VCaP (cell line): ENCODE measurements at regions not wholly inside any gene's neighbourhood (a gene's known extent, or its start where the extent isn't known, plus 50 kb on each side); places are given as distances from the start of the nearest gene placed in this dataset.
A peak's percentile ranks its signal among the peaks of the same experiment; 100 is the strongest.

Source experiments
- H3K27ac ChIP-seq: fragments of 450-650 bp; 2 replicates; pipeline ENCODE4 v1.5.1; 2017
- TF ChIP-seq, protein P1 (sequence below): fragments of 450-650 bp; conservative IDR thresholded peaks from 2 replicates; pipeline ENCODE4 v1.5.1; 2017; ENCODE audit warnings: mild to moderate bottlenecking, moderate library complexity

DNA sequence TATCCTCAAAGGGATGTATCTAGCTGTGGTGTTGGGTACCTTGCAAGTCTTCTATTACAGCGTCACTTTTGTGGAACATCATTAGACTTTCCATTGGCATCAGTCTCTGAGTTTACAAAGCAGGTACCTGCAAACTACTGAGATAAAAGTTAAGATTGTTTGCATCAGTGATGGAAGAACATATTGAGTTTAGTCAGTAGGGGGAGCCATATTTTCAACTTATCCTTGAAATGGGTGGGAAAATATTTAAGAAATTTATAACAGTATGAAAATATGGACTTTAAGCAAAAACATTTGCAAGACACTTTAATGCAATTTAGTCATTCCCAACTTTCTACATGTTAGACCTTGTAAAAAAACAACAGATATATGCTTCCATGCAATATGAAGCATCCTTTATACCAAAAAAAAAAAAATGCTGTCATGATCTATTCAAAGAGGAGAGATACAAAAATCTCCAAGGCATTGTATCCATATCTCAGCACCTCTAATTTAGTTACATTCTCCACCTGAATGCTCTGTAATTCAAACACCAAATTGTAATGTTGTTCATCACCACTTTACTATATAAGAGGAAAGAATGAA, 98.6 kb upstream of the ADAMTS19 start:
- no peak overlapping the region for H3K27ac ChIP-seq
- TF ChIP-seq, protein P1, sequence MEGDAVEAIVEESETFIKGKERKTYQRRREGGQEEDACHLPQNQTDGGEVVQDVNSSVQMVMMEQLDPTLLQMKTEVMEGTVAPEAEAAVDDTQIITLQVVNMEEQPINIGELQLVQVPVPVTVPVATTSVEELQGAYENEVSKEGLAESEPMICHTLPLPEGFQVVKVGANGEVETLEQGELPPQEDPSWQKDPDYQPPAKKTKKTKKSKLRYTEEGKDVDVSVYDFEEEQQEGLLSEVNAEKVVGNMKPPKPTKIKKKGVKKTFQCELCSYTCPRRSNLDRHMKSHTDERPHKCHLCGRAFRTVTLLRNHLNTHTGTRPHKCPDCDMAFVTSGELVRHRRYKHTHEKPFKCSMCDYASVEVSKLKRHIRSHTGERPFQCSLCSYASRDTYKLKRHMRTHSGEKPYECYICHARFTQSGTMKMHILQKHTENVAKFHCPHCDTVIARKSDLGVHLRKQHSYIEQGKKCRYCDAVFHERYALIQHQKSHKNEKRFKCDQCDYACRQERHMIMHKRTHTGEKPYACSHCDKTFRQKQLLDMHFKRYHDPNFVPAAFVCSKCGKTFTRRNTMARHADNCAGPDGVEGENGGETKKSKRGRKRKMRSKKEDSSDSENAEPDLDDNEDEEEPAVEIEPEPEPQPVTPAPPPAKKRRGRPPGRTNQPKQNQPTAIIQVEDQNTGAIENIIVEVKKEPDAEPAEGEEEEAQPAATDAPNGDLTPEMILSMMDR = peak; percentile 41

DNA sequence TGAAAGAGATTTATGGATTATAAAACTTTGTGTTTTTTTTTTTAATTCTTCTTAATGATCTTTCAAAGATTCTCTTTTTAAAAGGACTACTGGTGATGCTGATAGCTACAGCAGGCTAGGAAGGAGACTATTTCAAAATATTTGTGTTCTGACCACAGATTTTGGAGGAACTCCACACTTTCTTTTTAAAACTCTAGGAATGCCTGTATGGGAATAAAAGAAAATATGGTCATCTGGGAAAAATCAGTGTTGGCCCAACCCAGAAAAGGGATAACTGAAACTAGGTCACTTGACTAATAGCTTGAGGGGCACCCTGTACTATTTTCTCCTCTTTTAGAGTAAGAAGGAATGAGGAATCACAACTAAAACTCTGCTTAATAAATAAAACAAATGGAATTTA, 97.6 kb upstream of the ADAMTS19 start:
- TF ChIP-seq, protein P1 = no peak
- H3K27ac ChIP-seq = no peak overlapping the region

DNA sequence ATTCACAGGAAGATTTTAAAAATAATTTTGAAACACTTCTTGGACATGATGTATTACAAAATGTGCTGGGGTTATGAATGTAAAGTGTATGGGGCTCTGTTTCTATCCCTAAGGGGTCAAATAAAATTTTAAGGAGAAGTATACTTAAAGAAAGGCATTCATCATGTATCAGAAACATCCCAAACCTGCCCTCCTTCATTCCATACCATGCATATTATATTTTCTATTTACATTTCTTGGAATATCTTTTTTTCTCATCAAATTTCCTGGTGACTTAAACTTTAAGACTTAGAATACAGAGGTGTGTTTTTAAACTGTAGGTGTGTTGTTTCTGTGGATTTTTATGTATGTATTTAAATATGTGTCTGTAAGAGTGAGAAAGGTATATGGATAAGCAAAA, 96.1 kb upstream of the ADAMTS19 start:
- TF ChIP-seq, protein P1 = no peak
- H3K27ac ChIP-seq = no peak overlapping the region

DNA sequence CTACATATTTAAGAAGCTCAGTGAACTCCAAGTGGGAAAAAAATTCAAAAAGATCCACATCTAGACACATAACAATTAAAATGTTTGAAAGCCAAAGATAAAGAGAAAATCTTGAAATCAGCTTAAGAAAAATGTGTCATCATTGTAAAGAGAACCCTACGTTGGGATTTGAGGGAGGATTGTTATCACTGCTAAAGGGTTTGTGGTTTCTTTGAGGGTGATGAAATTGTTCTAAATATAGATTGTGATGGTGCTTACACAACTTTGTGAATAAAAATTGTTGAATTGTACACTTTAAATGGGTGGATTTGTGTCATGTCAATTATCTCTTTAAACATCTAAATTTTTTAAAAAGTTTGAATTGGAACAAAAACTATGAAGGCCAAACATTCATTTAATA, 92.2 kb upstream of the ADAMTS19 start:
- H3K27ac ChIP-seq = no peak overlapping the region
- TF ChIP-seq, protein P1 = no peak

DNA sequence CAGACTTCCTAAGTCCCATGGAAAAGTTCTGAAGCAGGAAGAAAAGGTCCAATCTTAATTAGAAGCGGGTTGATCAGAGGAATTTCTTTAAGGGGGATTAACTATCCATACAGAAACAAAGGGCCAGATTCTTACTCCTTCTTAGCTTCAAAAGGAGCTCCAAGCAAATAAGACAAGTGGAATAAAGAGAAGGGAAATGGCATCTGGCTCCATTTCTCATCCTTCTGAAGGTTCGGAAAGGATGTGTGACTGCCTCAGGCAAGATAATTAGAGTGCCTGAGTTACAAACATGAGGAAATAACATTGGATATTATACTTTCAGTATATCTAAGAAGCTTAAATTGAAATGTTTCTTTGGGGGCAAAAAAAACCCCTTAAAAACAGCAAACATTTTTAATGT, 88.1 kb upstream of the ADAMTS19 start:
- no peak overlapping the region for H3K27ac ChIP-seq
- TF ChIP-seq, protein P1 = no peak

DNA sequence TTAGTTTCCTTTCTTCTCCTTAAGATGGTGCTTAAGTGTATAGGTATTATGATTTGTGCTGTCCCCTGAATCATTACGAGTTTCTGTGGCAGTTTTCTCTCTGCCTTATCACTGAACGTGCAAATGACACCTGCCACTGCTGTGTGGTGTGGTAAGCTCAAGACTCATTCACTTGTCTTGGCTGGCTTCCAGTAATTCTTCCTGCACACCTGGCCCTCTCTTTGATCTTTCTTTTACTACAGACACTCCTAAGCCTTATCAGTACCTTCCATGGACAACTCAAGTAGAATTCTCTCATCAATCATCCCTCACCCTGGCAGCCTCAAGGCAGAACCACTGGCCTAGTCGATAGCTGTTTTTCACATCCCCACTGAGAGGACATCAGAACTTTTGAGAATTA, 82.6 kb upstream of the ADAMTS19 start:
- TF ChIP-seq, protein P1 = no peak
- H3K27ac ChIP-seq = no peak overlapping the region

DNA sequence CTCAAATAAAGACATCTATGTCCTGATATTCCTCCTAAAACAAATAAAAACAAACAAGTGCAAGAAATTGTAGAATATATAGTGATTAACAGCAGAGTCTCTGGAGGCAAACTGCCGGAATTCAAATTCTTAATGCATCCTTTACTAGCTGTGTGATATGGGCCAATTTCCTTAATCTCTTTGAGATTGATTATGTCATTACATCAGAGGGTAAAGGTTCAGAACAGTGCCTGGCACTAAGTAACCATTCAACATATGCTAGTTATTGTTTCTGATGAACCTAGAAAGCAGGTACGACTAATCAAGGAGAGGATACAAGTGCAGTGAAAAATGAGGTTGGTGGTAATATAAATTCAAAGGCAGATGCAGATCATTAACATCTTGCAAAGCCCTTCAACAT, 81.1 kb upstream of the ADAMTS19 start:
- H3K27ac ChIP-seq = no peak overlapping the region
- TF ChIP-seq, protein P1 = no peak

DNA sequence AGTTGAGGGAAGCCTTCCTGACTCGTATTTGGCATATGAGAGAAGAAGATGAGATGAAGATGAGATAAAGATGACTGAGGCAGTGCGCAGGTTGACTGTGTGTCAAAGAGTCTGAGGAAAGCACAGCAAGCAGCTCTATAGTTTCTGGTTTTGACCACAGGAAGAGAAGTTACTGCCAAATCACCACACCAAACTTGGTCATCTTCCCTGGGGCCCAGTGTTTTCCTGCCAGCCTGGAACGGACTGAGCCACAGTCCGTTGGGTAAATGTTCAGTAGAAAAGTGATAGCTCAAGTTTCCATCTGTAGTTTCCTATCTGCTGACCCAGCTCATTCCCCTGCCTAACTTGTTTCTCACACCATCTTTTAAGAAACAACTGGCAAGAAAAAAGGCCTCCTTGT, 80.7 kb upstream of the ADAMTS19 start:
- H3K27ac ChIP-seq = no peak overlapping the region
- TF ChIP-seq, protein P1 = no peak
